GM23248 (cell line): ENCODE measurements at regions not wholly inside any gene's neighbourhood (a gene's known extent, or its start where the extent isn't known, plus 50 kb on each side); places are given as distances from the start of the nearest gene placed in this dataset.
"Not testable (repeated sequence)": the region's sequence is repeated elsewhere in the genome, so short reads cannot be mapped to it uniquely, and the experiment has no call there.

Experiments used
- DNase-seq: peaks from one replicate; pipeline ENCODE4 v3.0.0-alpha.2; 2015
- H2AFZ ChIP-seq: fragments of 200-600 bp; sonication (generic); 2 replicates; pipeline ENCODE4 v1.6.1; 2016; ENCODE audit warnings: antibody characterized with exemption
- H3F3A ChIP-seq: fragments of 200-600 bp; sonication (generic); 2 replicates; pipeline ENCODE4 v1.6.1; 2016; ENCODE audit warnings: mild to moderate bottlenecking, antibody characterized with exemption, mixed run types; ENCODE audit not compliant: insufficient read depth
- H3K27ac ChIP-seq: fragments of 200-600 bp; sonication (generic); 2 replicates; pipeline ENCODE4 v1.5.1; 2016; ENCODE audit warnings: mild to moderate bottlenecking
- H3K27me3 ChIP-seq: fragments of 200-600 bp; sonication (generic); replicated peaks from 2 replicates; pipeline ENCODE4 v1.6.1; 2016; ENCODE audit warnings: mild to moderate bottlenecking; ENCODE audit not compliant: insufficient read depth
- H3K36me3 ChIP-seq: fragments of 200-600 bp; sonication (generic); 2 replicates; pipeline ENCODE4 v1.6.1; 2016; ENCODE audit warnings: low read depth, mild to moderate bottlenecking
- H3K4me1 ChIP-seq: fragments of 200-600 bp; sonication (generic); 2 replicates; pipeline ENCODE4 v1.6.1; 2016; ENCODE audit warnings: mild to moderate bottlenecking; ENCODE audit not compliant: insufficient read depth
- H3K4me2 ChIP-seq: fragments of 200-600 bp; sonication (generic); one replicate; pipeline ENCODE4 v1.6.1; 2016; ENCODE audit warnings: mild to moderate bottlenecking; ENCODE audit not compliant: unreplicated experiment
- H3K4me3 ChIP-seq: fragments of 200-600 bp; sonication (generic); 2 replicates; pipeline ENCODE4 v1.5.1; 2016; ENCODE audit warnings: mild to moderate bottlenecking
- H3K79me2 ChIP-seq: fragments of 200-600 bp; sonication (generic); 2 replicates; pipeline ENCODE4 v1.6.1; 2016; ENCODE audit warnings: mild to moderate bottlenecking; ENCODE audit not compliant: insufficient read depth
- H3K9ac ChIP-seq: fragments of 200-600 bp; sonication (generic); 2 replicates; pipeline ENCODE4 v1.6.1; 2016; ENCODE audit warnings: mild to moderate bottlenecking
- H3K9me2 ChIP-seq: fragments of 200-600 bp; sonication (generic); 2 replicates; pipeline ENCODE4 v1.6.1; 2016; ENCODE audit warnings: mixed run types, mild to moderate bottlenecking, moderate library complexity; ENCODE audit not compliant: insufficient read depth
- H3K9me3 ChIP-seq: fragments of 200-600 bp; sonication (generic); one replicate; pipeline ENCODE4 v1.6.1; 2017; ENCODE audit warnings: low read depth
- H4K20me1 ChIP-seq: fragments of 200-600 bp; sonication (generic); 2 replicates; pipeline ENCODE4 v1.6.0; 2016; ENCODE audit not compliant: insufficient read depth
- EZH2 ChIP-seq: fragments of 200-600 bp; sonication (generic); IDR thresholded peaks from 2 replicates; pipeline ENCODE4 v1.6.1; 2018; ENCODE audit warnings: antibody characterized with exemption, mild to moderate bottlenecking; ENCODE audit not compliant: insufficient read depth, poor library complexity, severe bottlenecking
- EZH2phosphoT487 ChIP-seq: fragments of 200-600 bp; sonication (generic); IDR thresholded peaks from 2 replicates; pipeline ENCODE4 v1.6.1; 2018; ENCODE audit warnings: antibody characterized with exemption, moderate library complexity, mild to moderate bottlenecking, low read depth; ENCODE audit not compliant: insufficient read depth
- WGBS, 2 experiments: methylation state at CpG; one replicate each; pipeline ENCODE4 v1.1.6; 2015 to 2017; ENCODE audit warnings: low lambda C conversion rate in 2 of 2, low coverage in 1 of 2; ENCODE audit errors: missing lambda C conversion rate in 2 of 2; 5-methylcytosine and 5-hydroxymethylcytosine counted together
- in situ Hi-C: fragments of 300-500 bp; cut with MboI; formaldehyde crosslinking; loops from 2 replicates; pipeline ENCODE4 v1.15.0; 2020

DNA sequence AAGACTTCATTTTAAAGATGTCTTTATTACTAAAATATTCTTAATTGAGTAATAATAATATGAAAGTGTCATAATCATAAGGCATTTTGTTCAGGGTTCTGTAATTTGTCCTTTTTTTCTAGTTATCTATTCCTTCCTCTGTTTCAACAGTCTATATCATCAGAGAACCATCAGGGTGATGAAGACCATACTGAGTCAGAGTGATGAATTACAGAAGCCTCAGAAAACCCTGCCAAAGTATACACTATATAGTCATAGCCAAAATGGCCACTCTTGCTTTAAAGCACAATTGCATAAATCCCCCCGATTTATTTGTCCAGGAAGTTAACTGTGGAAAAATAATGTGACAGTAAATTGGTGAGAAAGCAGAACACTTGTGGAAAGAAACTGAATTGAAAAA is 735.0 kb downstream of the EPHA7 start:
- TF ChIP-seq EZH2 (no peak), EZH2phosphoT487 (no peak)
- Histone ChIP-seq H4K20me1 (no peaks in the 10 kb centered on the region), H3K4me3 (no peak overlapping the region), H2AFZ (no peak overlapping the region), H3F3A (no peaks in the 10 kb centered on the region), H3K27me3 (no peaks in the 10 kb centered on the region), H3K9me2 (no peaks in the 10 kb centered on the region), H3K36me3 (no peaks in the 10 kb centered on the region), H3K4me1 (no peaks in the 10 kb centered on the region), H3K27ac (no peak overlapping the region), H3K4me2 (no peak overlapping the region), H3K79me2 (no peaks in the 10 kb centered on the region), H3K9ac (no peak overlapping the region), H3K9me3 (no peaks in the 10 kb centered on the region)
- 15 to 21% methylated on average over 1 of the region's 1 CpG for WGBS, 2 experiments
- in situ Hi-C loops = no loop called here
- no peak for DNase-seq

DNA sequence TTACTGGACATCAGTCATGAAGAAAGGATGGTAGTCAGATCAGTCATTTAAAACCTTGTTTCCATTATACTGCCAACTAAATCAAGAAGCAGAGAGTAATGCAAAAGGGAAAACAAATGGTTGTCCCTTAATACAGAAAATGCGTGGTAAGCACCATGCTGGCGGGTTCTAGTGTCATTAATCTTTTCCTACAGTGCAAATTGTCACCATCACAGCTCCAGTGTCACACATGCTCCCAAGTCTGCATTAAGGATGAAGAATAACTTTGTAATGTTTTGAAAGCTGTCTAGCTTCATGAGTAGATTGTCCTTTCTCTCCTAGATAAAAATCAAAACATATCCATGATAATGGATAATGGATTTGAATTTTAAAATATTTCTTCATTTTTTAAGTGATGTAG is 735.6 kb downstream of the EPHA7 start:
- H3K27me3 ChIP-seq = no peaks in the 10 kb centered on the region
- no peaks in the 10 kb centered on the region for H3K9me3 ChIP-seq
- H3K27ac ChIP-seq = no peak overlapping the region
- no peaks in the 10 kb centered on the region for H4K20me1 ChIP-seq
- H3K9ac ChIP-seq = no peak overlapping the region
- no peaks in the 10 kb centered on the region for H3K79me2 ChIP-seq
- no peak for TF ChIP-seq EZH2
- no peak for TF ChIP-seq EZH2phosphoT487
- no peaks in the 10 kb centered on the region for H3F3A ChIP-seq
- 16 to 23% methylated on average over 2 of the region's 2 CpGs for WGBS, 2 experiments
- no peaks in the 10 kb centered on the region for H3K4me1 ChIP-seq
- H3K36me3 ChIP-seq = no peaks in the 10 kb centered on the region
- no peak for DNase-seq
- H2AFZ ChIP-seq = no peak overlapping the region
- in situ Hi-C loops = no loop called here
- no peaks in the 10 kb centered on the region for H3K9me2 ChIP-seq
- H3K4me3 ChIP-seq = no peak overlapping the region
- H3K4me2 ChIP-seq = no peak overlapping the region

DNA sequence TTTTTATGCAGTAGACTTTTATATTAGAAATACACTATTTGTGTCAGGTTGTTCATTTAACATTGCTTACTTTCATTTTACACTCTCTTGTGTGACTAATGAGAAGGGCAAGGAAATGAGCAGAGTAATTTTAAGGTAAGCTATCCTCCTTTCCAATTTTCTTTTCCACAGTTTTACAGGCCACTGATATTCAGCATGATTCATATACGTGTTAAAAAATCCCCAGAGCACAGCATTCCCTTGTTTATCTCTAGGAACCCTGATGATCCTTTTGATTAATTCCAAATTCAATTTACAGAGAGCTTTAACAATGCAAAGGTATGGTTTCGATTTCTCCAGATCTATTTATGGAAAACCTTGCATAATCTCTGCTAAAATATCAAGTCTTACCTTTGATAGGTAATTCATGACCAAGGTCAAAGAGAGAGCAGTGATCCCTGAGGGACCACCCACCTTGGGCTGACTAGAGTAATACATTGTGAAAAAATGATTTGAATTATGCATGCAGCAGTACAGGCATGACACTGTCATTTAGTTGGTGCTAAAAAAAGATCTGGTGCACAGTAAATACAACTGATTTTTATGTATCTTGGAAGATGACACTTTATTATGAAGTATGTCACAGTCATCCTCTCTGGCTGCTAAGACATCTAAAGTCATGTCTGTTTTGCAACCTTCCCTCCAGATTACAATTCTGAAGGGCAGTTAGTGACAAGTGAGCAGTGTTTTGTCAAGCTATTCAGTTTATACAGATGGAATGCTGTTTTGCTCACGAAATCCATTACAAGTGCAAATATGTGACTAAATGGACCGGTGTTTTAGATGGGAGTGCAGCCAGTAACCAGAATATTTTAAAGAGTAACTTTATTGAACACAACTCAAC is 736.6 kb downstream of the EPHA7 start:
- Histone ChIP-seq H3K4me2 (no peak overlapping the region), H3K36me3 (no peaks in the 10 kb centered on the region), H3K27ac (no peak overlapping the region), H2AFZ (no peak overlapping the region), H3K27me3 (no peaks in the 10 kb centered on the region), H3K9me3 (no peaks in the 10 kb centered on the region), H3K4me3 (no peak overlapping the region), H3F3A (no peaks in the 10 kb centered on the region), H3K79me2 (no peaks in the 10 kb centered on the region), H3K4me1 (no peaks in the 10 kb centered on the region), H3K9ac (no peak overlapping the region), H3K9me2 (no peaks in the 10 kb centered on the region), H4K20me1 (no peaks in the 10 kb centered on the region)
- TF ChIP-seq EZH2phosphoT487 (no peak), EZH2 (no peak)
- no peak for DNase-seq
- WGBS, 2 experiments = 6 to 15% methylated on average over 4 of the region's 4 CpGs
- in situ Hi-C loops = no loop called here

DNA sequence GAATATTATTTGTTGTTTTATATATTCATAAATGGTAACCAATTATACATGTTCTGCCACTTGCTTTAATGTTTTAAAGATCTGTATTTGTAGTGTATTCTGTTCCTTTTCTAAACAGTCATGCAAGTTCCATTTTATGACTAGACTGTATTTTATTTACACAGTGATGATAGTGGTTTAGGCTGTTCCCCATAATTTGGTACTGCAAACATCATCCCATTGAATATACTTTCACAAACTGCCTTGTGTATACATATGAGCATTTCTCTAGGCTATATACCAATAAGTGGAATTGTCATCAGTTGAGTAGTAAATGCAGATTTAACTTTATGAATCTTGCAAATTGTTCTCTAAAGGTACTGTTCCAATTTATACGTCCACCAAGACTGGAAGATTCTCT is 738.0 kb downstream of the EPHA7 start:
- in situ Hi-C loops = no loop called here
- TF ChIP-seq EZH2 (no peak), EZH2phosphoT487 (no peak)
- no peak overlapping the region for H3K4me2 ChIP-seq
- H3K9me3 ChIP-seq = no peaks in the 10 kb centered on the region
- DNase-seq = no peak
- H3F3A ChIP-seq = no peaks in the 10 kb centered on the region
- no peak overlapping the region for H3K4me3 ChIP-seq
- WGBS, 2 experiments = 35 to 44% methylated on average over 1 of the region's 1 CpG
- no peak overlapping the region for H2AFZ ChIP-seq
- no peak overlapping the region for H3K9ac ChIP-seq
- no peaks in the 10 kb centered on the region for H4K20me1 ChIP-seq
- no peaks in the 10 kb centered on the region for H3K27me3 ChIP-seq
- no peak overlapping the region for H3K27ac ChIP-seq
- no peaks in the 10 kb centered on the region for H3K4me1 ChIP-seq
- H3K9me2 ChIP-seq = no peaks in the 10 kb centered on the region
- no peaks in the 10 kb centered on the region for H3K79me2 ChIP-seq
- H3K36me3 ChIP-seq = no peaks in the 10 kb centered on the region

DNA sequence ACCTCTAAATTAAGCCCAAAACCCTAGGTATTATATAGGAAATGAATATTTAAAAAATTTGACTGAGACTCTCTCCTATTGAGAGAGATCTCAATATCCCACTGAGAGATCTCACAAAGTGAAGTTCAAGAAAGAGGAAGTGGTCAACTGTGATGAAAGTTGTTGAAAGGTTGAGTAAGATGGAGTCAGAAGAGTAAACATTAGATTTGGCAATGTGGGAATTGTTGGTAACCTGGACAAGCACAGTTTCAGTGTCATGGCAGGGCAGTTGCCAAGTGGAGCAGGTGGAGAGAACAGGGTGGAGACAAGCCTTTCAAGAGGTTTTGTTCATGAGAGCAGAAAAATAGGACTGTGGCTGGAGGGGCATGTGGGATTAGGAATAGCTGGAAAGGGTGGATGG is 747.9 kb downstream of the EPHA7 start:
- H3K79me2 ChIP-seq, H3K4me1 ChIP-seq, in situ Hi-C loops, H4K20me1 ChIP-seq, DNase-seq, H3K36me3 ChIP-seq, H3K27ac ChIP-seq, H3F3A ChIP-seq, H3K27me3 ChIP-seq, H3K9ac ChIP-seq, H3K4me2 ChIP-seq, H2AFZ ChIP-seq, H3K4me3 ChIP-seq, H3K9me2 ChIP-seq, H3K9me3 ChIP-seq: not testable (repeated sequence)
